Stimulated activated memory B cell treated with anti-CD40 and anti-IgM and Interleukin-4, amounts not matched to agents 10 μg/mL and 1 μg/mL and 100 μg/mL, for 72 hours (primary cell): ENCODE measurements at regions not wholly inside any gene's neighbourhood (a gene's known extent, or its start where the extent isn't known, plus 50 kb on each side); places are given as distances from the start of the nearest gene placed in this dataset.

Source experiments
- ATAC-seq: fragments of 150-1000 bp; cut with Tn5 transposase; 2 replicates; pipeline ENCODE4 v1.10.0; 2021
- H3K27ac Mint-ChIP-seq: one replicate; pipeline ENCODE4 v1.8.0; 2022; ENCODE audit warnings: mild to moderate bottlenecking, mixed read lengths
- H3K27me3 Mint-ChIP-seq: one replicate; pipeline ENCODE4 v1.8.0; 2022; ENCODE audit warnings: mixed read lengths
- H3K36me3 Mint-ChIP-seq: one replicate; pipeline ENCODE4 v1.8.0; 2022; ENCODE audit warnings: mixed read lengths
- H3K4me1 Mint-ChIP-seq: one replicate; pipeline ENCODE4 v1.8.0; 2022; ENCODE audit warnings: mixed read lengths
- H3K4me3 Mint-ChIP-seq: one replicate; pipeline ENCODE4 v1.8.0; 2022; ENCODE audit warnings: mild to moderate bottlenecking, moderate library complexity, mixed read lengths
- H3K9me3 Mint-ChIP-seq: one replicate; pipeline ENCODE4 v1.8.0; 2022; ENCODE audit warnings: mixed read lengths

DNA sequence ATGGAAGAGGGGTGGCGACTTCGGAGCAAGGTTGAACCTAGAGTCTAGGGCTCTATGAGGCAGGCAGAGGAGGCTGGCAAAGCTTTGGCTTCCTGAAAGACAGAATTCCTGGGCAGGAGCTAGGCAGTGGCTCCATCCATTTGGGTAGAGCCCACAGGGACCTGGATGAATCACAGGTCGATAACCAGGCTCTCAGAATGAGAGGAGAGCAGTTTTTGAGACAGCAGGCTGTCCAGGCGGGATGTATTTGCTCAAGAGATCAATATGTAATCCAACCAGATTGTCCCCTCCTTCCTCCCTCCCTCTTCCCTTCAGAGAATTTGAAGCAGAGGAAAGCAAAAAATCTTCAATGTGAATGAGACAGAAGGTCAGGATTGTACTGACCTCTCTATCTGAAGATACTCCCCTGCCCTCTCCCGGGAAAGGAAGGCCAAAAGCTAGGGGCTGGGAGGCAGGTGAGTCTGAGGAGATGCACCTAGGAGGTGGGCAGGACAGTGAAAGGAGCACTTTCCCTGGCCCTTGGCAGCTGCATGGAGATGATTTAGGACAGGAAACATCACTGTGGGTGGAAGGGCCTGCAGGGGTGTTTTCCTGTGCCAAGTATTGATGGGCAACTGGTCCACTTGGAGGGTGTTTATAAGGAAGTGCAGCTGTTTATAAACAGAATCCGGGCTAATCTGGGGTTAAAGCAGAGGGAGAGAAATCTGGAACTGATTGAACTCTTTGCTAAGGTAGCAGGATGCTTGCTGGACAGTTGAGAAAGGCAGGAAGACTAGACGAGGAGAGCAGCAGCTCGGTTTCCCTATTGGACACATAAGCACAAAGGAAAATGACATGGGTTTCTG, 212.4 kb upstream of the LRFN2 start:
- ATAC-seq = no peak
- Mint-ChIP-seq H3K4me1 (peaks cover 16% of the 10 kb centered on the region), H3K27me3 (peaks cover 31% of the 10 kb centered on the region), H3K9me3 (no peaks in the 10 kb centered on the region), H3K27ac (no peak overlapping the region), H3K36me3 (no peaks in the 10 kb centered on the region), H3K4me3 (no peak overlapping the region)

DNA sequence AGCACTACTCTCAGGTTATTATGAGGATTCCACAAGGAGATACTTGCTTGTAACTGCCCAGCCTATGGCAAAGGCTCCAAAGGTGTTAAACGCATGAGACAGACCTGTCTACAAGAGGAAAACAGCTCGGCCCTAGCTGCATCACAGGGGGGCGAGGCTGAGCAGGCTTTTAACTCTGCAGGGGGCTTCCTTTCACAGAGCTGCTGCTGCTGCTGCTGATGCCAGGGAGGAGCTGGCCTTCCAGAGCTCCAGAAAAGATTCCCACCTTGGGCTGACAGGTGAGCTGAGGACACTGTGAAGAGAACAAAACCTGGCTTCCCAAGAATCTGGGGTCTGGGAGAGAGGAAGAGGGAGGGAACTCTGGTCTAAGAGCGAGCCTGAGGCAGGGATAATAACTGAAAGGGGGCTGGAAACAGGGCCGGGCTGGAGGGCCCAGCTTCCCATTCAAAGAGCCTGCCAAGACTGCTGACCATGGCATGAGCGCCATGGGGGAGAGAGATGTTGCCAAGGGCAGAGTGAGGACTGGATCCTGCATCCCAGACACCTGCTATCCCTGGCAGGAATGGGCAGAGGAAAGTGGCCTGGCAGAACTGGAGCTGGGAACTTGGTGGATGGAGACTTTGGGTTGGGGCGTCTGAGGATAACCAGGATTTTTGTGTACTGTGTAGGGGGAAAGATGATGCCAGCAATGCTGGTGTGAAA, 211.1 kb upstream of the LRFN2 start:
- Mint-ChIP-seq H3K4me3 (no peak overlapping the region), H3K9me3 (no peaks in the 10 kb centered on the region), H3K36me3 (no peaks in the 10 kb centered on the region)

DNA sequence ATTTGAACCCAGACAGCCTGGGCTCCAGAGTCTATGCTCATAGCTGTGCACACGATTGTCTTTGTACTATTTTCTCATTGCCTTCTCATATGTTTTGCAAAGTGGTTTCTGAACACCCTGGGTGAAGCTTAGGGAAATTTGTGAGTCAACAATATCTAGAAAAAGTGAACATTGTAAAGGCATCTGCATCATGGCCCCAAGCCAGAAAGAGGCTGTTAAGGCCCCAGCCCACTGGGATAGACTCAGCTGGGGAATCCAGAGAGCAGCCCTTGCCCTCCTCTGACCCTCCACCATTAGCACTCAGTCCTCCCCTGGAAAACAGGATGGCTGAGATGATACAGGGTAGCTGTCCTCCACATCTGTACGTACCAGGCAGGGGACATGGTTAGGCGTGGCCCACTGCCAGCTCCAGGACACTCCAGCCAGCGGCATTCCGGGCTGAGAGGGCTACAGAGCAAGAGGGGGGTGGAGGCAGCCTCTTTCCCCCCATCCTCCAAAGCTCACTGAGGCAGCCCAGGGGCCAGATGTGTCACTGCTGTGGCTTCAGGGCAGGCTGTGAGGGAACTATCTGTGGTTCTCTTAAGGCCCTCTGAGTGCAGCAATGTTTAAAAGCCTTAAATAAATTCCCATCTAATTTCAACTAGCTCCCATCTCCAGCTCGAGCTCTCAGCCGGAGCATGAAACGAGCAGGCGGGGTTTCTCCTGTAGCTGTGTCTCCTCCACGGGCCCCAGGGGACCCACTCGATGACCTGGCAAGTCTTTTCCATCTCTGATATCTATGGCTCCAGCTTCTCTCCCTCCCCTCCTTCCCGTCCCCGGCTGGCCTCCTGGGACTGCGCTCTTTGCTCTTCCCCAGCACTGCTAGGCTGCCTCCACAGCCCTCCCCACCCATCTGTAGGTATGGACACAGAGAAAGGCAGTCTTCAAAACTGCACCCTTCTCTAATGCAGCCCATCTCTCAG, 209.4 kb upstream of the LRFN2 start:
- no peak for ATAC-seq
- no peaks in the 10 kb centered on the region for H3K4me1 Mint-ChIP-seq
- no peaks in the 10 kb centered on the region for H3K36me3 Mint-ChIP-seq
- peaks cover 31% of the 10 kb centered on the region for H3K27me3 Mint-ChIP-seq
- H3K27ac Mint-ChIP-seq = no peak overlapping the region
- no peaks in the 10 kb centered on the region for H3K9me3 Mint-ChIP-seq
- H3K4me3 Mint-ChIP-seq = no peak overlapping the region

More for the DNA sequence above, 211.1 kb upstream of the LRFN2 start:
- ATAC-seq = no peak
- H3K4me1 Mint-ChIP-seq = peaks cover 6% of the 10 kb centered on the region
- no peak overlapping the region for H3K27ac Mint-ChIP-seq
- H3K27me3 Mint-ChIP-seq = peaks cover 31% of the 10 kb centered on the region

DNA sequence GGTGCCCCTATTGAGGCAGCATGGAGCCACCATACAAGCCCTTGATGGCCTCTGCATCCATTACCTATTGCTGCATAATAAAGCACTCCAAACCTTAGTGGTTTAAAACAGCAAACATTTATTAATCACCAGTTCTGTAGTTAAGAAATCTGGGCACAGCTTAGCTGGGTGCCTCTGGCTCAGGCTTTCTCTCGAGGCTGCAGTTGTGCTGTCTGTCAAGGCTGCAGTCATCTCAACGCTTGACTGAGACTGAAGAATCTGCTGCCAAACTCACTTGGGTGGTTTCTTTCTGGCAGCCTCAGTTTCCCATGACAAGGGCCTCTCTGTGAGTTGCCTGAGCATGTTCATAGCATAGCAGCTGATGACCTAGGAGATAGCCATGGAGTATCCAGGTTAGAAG, 207.4 kb upstream of the LRFN2 start:
- no peak for ATAC-seq
- no peaks in the 10 kb centered on the region for H3K4me1 Mint-ChIP-seq
- H3K27me3 Mint-ChIP-seq = peaks cover 27% of the 10 kb centered on the region
- H3K27ac Mint-ChIP-seq = no peak overlapping the region
- H3K4me3 Mint-ChIP-seq = no peak overlapping the region
- H3K9me3 Mint-ChIP-seq = no peaks in the 10 kb centered on the region
- H3K36me3 Mint-ChIP-seq = no peaks in the 10 kb centered on the region

DNA sequence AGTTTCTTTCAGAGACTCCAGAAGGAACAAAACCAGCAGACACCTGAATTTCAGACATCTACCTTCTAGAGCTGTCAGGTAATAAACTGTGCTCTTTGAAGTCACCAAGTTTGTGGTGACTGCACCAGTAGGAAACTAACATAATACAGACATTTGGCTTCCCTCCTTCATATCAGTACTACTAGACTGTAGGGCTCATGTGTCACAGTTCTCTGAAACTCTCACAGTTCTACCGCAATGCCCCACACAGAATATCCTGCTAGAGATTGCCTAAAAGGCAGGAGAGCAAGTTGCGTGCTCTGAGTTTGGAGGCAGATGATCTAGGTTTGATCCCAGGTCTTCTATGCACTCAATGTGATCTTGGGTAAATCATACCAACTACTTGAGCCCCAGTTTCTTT, 205.0 kb upstream of the LRFN2 start:
- H3K9me3 Mint-ChIP-seq = no peaks in the 10 kb centered on the region
- no peak for ATAC-seq
- H3K27ac Mint-ChIP-seq = no peak overlapping the region
- H3K4me3 Mint-ChIP-seq = no peak overlapping the region
- H3K4me1 Mint-ChIP-seq = peaks cover 8% of the 10 kb centered on the region
- no peaks in the 10 kb centered on the region for H3K36me3 Mint-ChIP-seq
- peaks cover 3% of the 10 kb centered on the region for H3K27me3 Mint-ChIP-seq

DNA sequence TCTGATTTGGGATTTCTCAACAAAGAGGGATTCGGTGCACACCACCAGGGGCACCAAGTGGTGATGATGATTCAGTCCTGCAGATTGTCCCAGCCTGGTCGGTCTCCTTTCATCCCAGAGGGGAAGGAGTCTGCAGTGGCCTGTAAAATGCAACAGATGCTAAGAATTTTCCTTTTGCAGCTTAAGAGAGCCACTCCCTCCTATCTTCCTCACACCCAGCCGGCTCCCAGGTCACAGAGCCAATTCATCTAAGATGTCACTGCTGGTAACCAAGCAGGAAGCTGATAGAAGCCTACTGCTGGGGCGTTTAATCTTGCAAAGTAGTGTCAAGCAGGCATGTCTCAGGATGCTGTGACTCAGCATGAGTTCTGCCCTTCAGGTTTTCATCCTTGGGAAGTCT, 203.8 kb upstream of the LRFN2 start:
- no peak for ATAC-seq
- Mint-ChIP-seq H3K36me3 (no peaks in the 10 kb centered on the region), H3K4me3 (no peak overlapping the region), H3K27me3 (no peaks in the 10 kb centered on the region), H3K9me3 (no peaks in the 10 kb centered on the region), H3K4me1 (peaks cover 8% of the 10 kb centered on the region), H3K27ac (no peak overlapping the region)

DNA sequence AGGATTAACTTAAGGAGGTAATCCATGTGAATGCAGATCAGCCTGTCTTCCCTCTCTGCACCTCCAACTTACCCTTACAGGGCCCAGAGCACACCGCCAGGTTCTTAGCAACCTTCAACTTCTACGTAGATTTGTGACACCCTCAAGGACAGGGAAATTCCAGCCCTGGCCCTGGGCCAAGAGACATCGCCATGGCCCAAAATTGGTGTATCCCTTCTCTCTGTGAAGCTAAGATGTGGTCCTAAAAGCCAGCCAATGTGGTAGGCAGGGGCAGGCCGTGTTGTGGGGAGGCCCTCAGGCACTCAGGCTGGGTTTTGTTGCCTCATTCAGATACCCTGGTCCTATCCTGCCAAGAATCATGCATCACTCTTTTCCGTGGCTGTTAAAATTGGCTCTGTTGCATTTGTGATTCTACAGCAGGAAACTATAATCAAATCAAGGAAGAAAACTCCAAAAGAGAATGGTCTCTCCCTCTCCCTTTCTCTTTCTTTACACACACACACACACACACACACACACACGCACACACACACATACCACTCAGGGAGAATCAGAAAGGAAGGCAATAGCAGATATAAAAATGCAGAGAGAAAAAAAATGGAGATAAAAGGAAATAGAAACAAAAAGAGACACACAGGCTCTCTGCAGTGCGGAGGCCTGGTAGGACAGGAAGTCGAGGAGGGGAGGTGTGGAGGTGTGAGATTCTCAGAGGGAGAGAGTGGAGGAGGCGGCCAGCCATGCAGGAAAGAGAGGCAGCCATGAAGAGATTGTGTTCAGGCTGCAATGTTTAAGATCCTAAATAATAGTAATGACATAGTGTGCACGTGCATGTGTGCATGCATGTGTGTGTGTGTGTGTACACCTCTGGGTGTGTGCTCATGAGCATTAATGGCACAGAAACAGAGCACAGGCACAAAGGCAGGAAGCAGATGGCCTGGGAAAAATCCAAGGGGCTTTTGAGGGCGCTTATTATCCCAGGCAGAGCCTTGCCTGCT, 201.8 kb upstream of the LRFN2 start:
- no peaks in the 10 kb centered on the region for H3K36me3 Mint-ChIP-seq
- no peak for ATAC-seq
- H3K4me3 Mint-ChIP-seq = no peak overlapping the region
- no peaks in the 10 kb centered on the region for H3K27me3 Mint-ChIP-seq
- no peaks in the 10 kb centered on the region for H3K9me3 Mint-ChIP-seq
- H3K4me1 Mint-ChIP-seq = peaks cover 8% of the 10 kb centered on the region
- no peak overlapping the region for H3K27ac Mint-ChIP-seq

DNA sequence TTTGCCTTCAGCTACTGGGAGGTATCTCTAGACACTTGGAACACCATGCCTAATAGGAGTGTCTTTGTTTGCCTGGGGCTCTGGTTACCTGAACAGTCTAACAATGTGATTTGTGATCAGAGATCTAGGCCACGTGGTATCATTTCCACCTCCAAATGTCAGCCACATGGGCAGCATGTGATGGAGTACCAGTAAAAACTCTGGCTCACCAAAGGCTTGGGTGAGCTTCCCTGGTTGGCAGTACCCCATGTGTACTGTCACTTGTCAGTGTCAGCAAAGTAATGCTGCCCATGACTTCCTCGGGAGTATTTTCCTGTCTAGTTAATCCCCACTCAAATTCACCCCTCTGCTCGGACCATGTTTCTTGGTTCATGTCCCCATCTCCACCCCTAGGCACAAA, 195.2 kb upstream of the LRFN2 start:
- H3K4me3 Mint-ChIP-seq = no peak overlapping the region
- H3K36me3 Mint-ChIP-seq = no peaks in the 10 kb centered on the region
- ATAC-seq = no peak
- no peaks in the 10 kb centered on the region for H3K27me3 Mint-ChIP-seq
- no peak overlapping the region for H3K27ac Mint-ChIP-seq
- H3K9me3 Mint-ChIP-seq = no peaks in the 10 kb centered on the region
- H3K4me1 Mint-ChIP-seq = no peaks in the 10 kb centered on the region

DNA sequence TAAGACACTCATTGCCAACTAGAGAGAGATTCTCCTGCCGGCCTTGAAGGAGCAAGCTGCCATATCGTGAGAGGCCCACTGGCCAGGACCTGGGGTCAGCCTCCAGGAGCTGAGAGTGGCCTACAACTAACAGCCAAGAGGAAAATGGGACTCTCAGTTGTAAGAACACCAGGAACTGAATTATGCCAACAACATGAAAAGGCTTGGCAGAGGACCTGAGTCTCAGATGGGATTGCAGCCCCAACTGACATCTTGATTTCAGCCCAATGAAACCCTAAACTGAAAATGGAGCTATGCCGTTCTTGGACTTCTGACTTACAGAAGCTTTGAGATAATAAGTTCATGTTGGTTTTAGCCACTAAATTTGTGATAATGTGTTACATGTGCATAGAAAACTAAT, 193.5 kb upstream of the LRFN2 start:
- H3K27me3 Mint-ChIP-seq = no peaks in the 10 kb centered on the region
- H3K4me1 Mint-ChIP-seq = no peaks in the 10 kb centered on the region
- H3K9me3 Mint-ChIP-seq = no peaks in the 10 kb centered on the region
- no peak for ATAC-seq
- no peaks in the 10 kb centered on the region for H3K36me3 Mint-ChIP-seq
- no peak overlapping the region for H3K27ac Mint-ChIP-seq
- no peak overlapping the region for H3K4me3 Mint-ChIP-seq

DNA sequence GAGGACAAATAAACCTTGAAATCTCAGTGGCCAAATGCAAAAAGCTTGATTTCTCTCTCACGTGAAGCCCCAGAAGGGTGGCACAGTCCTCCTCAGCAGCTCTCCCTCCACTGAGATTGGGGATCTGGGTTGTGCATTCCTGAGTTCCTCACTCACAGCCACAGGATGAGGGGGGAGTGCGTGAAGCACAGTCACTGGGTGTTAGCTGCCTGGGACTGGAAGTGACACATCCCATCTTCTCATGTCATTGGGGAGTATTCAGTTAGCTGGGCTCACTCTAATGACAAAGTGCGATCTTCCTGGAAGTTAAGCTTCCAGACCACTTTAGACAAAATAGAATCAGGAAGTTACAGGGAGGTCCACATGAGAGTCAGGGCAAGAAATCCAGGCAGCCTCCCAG, 192.2 kb upstream of the LRFN2 start:
- Mint-ChIP-seq H3K4me3 (no peak overlapping the region), H3K4me1 (no peaks in the 10 kb centered on the region), H3K27ac (no peak overlapping the region), H3K36me3 (no peaks in the 10 kb centered on the region), H3K27me3 (no peaks in the 10 kb centered on the region), H3K9me3 (no peaks in the 10 kb centered on the region)
- no peak for ATAC-seq

DNA sequence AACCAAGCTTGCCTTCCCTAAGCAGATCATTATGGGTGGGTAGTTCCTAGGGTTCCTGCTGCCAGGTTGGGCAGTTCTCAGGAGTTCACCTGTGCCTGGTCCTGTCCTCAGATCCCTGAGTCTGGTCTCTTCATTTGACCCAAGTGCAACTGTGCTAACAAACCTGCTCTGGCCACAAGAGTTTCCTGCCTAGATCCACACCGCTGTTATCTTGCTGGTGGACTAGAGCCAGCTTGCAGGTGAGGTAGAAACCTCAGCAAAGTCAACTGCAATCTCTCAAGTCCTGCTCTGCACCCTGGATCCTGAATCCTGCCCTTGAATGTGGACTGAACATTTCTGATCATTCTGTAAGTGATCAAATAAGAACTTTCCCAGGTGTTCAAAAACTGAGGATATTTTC, 191.8 kb upstream of the LRFN2 start:
- ATAC-seq = no peak
- Mint-ChIP-seq H3K9me3 (no peaks in the 10 kb centered on the region), H3K27me3 (no peaks in the 10 kb centered on the region)

DNA sequence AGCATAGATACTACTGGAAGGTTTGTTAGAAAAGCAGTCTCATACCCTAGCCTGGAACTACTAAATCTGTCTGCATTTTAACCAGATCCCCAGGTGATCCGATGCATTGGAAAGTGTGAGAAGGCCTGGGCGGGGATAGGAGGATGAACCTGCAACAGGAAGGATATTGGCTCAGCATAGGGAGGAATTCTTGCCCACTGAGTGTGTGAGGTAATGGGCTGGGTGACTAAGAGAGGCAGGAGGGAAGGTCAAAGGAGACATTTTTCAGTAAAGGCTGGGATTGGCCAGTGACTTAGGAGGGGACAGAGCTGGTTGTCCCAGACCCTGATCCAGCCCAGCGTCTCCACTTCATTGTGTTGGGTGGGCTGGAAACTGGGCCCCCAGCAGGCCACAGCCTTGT, 191.0 kb upstream of the LRFN2 start:
- no peaks in the 10 kb centered on the region for H3K27me3 Mint-ChIP-seq
- H3K4me3 Mint-ChIP-seq = no peak overlapping the region
- no peaks in the 10 kb centered on the region for H3K4me1 Mint-ChIP-seq
- ATAC-seq = no peak
- H3K36me3 Mint-ChIP-seq = no peaks in the 10 kb centered on the region
- no peaks in the 10 kb centered on the region for H3K9me3 Mint-ChIP-seq
- no peak overlapping the region for H3K27ac Mint-ChIP-seq

More for the DNA sequence above, 191.8 kb upstream of the LRFN2 start:
- Mint-ChIP-seq H3K27ac (no peak overlapping the region), H3K36me3 (no peaks in the 10 kb centered on the region), H3K4me3 (no peak overlapping the region), H3K4me1 (no peaks in the 10 kb centered on the region)

DNA sequence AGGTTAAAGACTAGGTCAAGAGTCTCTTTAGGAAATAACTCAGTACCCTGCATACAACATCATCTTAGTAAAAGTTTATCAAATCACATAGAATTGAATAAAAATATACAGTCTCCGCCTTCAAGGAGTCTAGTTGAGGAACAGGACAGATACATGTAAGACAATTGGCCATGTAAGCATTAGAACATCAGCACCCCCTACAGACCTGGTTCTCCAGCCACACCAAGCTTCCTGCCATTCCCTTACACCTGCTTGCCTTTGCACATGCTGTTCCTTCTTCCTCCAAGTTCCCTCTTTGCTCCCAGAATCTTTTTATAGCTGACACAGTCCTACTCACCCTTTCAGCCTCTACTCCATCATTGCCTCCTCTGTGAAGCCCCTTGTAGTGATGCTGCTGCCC, 187.8 kb upstream of the LRFN2 start:
- ATAC-seq = no peak
- Mint-ChIP-seq H3K27me3 (no peaks in the 10 kb centered on the region), H3K36me3 (no peaks in the 10 kb centered on the region), H3K9me3 (peaks cover 2% of the 10 kb centered on the region), H3K4me1 (no peaks in the 10 kb centered on the region), H3K4me3 (no peak overlapping the region), H3K27ac (no peak overlapping the region)

DNA sequence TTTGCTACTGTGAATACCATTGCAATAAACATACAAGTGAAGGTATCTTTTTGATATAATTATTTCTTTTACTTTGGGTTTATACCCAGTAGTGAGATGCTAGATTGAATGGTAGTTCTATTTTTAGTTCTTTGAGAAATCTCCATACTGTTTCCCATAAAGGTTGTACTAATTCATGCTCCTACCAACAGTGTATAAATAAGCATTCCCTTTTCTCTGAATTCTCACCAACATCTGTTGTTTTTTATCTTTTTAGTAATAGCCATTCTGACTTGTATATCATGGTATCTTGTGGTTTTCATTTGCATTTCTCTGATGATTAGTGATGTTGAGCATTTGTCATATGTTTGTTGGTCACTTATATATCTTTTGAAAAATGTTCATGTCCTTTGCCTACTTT, 183.6 kb upstream of the LRFN2 start:
- Mint-ChIP-seq H3K27me3 (peaks cover 8% of the 10 kb centered on the region), H3K27ac (no peak overlapping the region), H3K4me1 (no peaks in the 10 kb centered on the region), H3K9me3 (peaks cover 2% of the 10 kb centered on the region), H3K36me3 (no peaks in the 10 kb centered on the region), H3K4me3 (no peak overlapping the region)
- no peak for ATAC-seq
